Brain microvascular endothelial cell (primary cell): ENCODE measurements at regions not wholly inside any gene's neighbourhood (a gene's known extent, or its start where the extent isn't known, plus 50 kb on each side); places are given as distances from the start of the nearest gene placed in this dataset.

Experiments
- DNase-seq: peaks from one replicate; pipeline ENCODE4 v3.0.0-alpha.2; 2020
- H3K27ac ChIP-seq: fragments of 250-450 bp; sonication (Bioruptor Pico); 2 replicates; pipeline ENCODE4 v1.5.1; 2020; ENCODE audit warnings: mild to moderate bottlenecking, moderate library complexity
- H3K27me3 ChIP-seq: fragments of 250-450 bp; sonication (Bioruptor Pico); replicated peaks from 2 replicates; pipeline ENCODE4 v1.5.1; 2020; ENCODE audit warnings: mild to moderate bottlenecking
- H3K36me3 ChIP-seq: fragments of 250-450 bp; sonication (Bioruptor Pico); replicated peaks from 2 replicates; pipeline ENCODE4 v1.5.1; 2020; ENCODE audit warnings: mild to moderate bottlenecking
- H3K4me3 ChIP-seq: 2 replicates; pipeline ENCODE4 v1.5.1; 2011; ENCODE audit warnings: low read depth, mild to moderate bottlenecking, control low read depth, low read length, moderate library complexity
- in situ Hi-C: cut with HindIII; loops from 2 replicates; pipeline ENCODE4 v1.10.0; 2017; ENCODE audit warnings: low sequenced_read_pairs, low pct_ligation_motif_present
- TF ChIP-seq, protein P1 (sequence below): IDR thresholded peaks from 2 replicates; pipeline ENCODE4 v1.5.1; 2011; ENCODE audit warnings: low read depth, mild to moderate bottlenecking, moderate library complexity, low read length, control low read depth, inconsistent platforms; ENCODE audit errors: missing control alignments

DNA sequence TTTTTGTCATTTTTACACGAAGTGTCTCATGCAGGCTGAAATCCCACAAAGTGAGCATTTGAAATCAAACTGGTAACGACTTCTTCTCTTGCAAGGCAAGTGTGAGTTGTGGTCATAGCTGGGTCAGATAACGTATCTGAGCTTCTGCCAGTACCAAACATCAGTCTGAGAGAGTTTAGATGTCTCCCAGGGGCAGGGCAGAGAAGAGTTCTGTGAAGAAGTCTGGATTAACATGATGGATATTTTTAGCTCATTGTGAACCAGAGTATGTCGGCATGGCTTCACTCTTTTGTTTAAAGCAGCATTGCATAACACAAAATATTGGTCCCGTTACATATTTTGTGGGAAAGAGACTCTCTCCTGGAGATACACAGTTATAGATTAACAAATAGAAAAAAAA is 655.5 kb upstream of the KLHL29 start:
- no peaks in the 10 kb centered on the region for H3K36me3 ChIP-seq
- no peak overlapping the region for H3K4me3 ChIP-seq
- TF ChIP-seq, protein P1, sequence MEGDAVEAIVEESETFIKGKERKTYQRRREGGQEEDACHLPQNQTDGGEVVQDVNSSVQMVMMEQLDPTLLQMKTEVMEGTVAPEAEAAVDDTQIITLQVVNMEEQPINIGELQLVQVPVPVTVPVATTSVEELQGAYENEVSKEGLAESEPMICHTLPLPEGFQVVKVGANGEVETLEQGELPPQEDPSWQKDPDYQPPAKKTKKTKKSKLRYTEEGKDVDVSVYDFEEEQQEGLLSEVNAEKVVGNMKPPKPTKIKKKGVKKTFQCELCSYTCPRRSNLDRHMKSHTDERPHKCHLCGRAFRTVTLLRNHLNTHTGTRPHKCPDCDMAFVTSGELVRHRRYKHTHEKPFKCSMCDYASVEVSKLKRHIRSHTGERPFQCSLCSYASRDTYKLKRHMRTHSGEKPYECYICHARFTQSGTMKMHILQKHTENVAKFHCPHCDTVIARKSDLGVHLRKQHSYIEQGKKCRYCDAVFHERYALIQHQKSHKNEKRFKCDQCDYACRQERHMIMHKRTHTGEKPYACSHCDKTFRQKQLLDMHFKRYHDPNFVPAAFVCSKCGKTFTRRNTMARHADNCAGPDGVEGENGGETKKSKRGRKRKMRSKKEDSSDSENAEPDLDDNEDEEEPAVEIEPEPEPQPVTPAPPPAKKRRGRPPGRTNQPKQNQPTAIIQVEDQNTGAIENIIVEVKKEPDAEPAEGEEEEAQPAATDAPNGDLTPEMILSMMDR, result no peak
- H3K27me3 ChIP-seq, result no peaks in the 10 kb centered on the region
- DNase-seq, result no peak
- in situ Hi-C loops, result no loop called here
- no peak overlapping the region for H3K27ac ChIP-seq

DNA sequence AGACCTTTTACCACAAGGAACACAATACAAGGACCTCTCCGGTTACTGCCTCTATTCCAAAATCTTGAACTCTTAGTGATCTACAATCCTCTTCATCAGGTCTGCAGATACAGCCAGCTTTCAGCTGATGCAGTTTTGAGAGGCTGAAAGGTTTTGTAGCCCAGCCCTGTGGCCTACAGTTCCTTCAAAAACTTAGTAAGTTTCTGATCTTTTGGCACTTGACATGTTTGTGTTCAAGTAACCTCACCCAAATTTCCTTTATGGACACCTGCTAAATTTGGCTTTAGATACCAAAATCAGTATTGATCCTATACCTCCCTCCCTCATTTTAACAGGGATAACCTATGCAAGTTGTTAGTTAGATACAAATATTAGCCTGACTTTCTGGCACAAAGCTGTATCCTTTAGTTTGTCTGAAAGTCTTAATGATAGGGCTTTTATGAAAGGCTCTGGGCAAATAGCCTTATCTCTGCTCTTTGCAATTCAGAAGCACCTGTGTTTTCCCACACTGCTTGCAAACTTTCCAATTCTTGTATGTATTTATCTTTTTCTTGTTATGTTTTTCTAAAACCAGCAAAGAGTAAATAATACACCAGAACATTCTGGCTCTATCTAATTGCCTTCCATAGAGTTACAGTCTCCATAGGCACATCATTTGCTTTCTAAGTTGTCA is 650.5 kb upstream of the KLHL29 start:
- Histone ChIP-seq H3K4me3 (no peak overlapping the region), H3K27me3 (no peaks in the 10 kb centered on the region), H3K36me3 (no peaks in the 10 kb centered on the region), H3K27ac (no peak overlapping the region)
- in situ Hi-C loops, result no loop called here
- no peak for DNase-seq
- TF ChIP-seq, protein P1, result no peak

DNA sequence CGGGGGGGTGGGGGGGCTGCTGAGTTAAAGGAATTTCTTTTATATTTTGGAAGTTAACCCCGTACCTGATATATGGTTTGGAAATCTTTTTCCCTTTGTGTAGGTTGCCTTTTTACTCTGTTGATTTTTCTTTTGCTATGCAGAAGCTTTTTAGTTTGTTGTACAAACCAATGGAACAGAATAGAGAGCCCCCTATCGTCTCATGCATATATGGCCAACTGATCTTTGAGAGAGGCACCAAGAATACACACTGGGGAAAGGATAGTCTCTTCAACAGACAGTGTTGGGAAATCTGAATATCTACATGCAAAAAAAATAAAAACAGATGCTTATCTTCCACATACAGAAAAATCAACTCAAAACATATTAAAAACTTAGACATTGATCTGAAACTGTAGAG is 647.8 kb upstream of the KLHL29 start:
- TF ChIP-seq, protein P1, result no peak
- in situ Hi-C loops, result no loop called here
- no peak for DNase-seq

DNA sequence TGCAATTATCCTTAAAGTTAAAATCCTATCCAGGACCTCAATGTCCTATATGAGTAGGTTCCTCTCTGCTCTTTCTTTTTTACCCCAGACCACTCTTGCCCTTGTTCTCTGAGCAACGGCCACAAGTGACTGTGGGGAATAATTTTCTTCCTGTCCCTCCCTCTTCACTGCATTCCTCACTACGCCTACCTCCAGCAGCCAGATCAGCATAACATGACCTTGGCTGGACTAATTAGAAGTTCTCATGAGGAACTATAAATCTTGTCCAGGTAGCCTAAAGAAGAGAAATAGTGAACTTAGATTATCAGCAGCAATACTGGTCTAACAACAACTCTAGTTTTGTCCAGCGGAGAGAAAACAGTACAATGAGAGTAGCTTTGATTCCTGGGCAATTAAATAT is 643.8 kb upstream of the KLHL29 start:
- Histone ChIP-seq H3K4me3 (no peak overlapping the region), H3K27ac (no peak overlapping the region), H3K36me3 (no peaks in the 10 kb centered on the region), H3K27me3 (no peaks in the 10 kb centered on the region)
- TF ChIP-seq, protein P1, result no peak
- no peak for DNase-seq
- in situ Hi-C loops, result no loop called here

More for the DNA sequence above, 647.8 kb upstream of the KLHL29 start:
- H3K4me3 ChIP-seq, result no peak overlapping the region
- no peaks in the 10 kb centered on the region for H3K27me3 ChIP-seq
- H3K36me3 ChIP-seq, result no peaks in the 10 kb centered on the region
- H3K27ac ChIP-seq, result no peak overlapping the region

DNA sequence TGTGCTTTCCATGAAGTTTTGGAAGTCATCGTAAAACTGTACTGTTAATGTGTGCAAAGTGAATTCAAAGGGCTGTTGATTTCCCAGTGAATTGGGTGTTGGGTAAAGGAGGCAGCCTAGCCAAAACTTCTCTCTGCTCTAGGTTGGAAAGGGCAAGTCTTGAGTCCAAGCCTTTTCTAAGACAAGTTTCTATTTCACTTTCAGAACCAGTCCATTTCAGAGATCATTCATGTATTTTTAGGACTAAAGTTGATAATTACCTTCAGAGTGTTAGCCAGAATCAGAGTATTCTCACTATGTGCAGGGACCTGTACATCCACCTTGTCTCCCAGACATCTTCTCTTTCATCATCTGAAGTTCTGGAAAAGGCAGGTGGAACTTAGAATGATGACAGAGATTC is 636.1 kb upstream of the KLHL29 start:
- TF ChIP-seq, protein P1, result no peak
- no peaks in the 10 kb centered on the region for H3K27me3 ChIP-seq
- no peaks in the 10 kb centered on the region for H3K36me3 ChIP-seq
- in situ Hi-C loops, result no loop called here
- no peak overlapping the region for H3K4me3 ChIP-seq
- no peak for DNase-seq
- H3K27ac ChIP-seq, result no peak overlapping the region

DNA sequence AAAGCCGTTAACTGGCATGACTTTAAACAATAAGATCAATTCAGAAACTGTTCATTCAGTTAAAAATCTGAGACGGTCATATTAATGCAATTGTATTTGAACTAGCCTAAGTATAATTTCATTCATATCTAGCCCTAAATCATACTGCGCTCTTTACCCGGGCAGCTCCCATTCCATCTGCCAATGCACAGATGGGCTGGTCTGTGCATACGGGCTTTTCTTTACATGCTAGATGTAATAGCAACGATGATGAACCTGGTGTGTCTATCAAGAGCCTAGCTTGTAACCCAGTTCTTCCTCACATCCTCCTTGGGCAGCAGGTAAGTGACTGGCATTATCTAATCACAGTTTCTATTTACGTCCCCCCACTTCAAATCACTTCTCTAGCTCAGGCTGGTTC is 631.5 kb upstream of the KLHL29 start:
- no peak overlapping the region for H3K4me3 ChIP-seq
- H3K36me3 ChIP-seq, result no peaks in the 10 kb centered on the region
- DNase-seq, result no peak
- in situ Hi-C loops, result no loop called here
- no peaks in the 10 kb centered on the region for H3K27me3 ChIP-seq
- no peak overlapping the region for H3K27ac ChIP-seq
- TF ChIP-seq, protein P1, result no peak
